IMR-90 (cell line): ENCODE measurements at regions not wholly inside any gene's neighbourhood (a gene's known extent, or its start where the extent isn't known, plus 50 kb on each side); places are given as distances from the start of the nearest gene placed in this dataset.

Experiments
- ATAC-seq: fragments of 200-7000 bp; cut with Tn5 transposase; 2 replicates; pipeline ENCODE4 v1.9.1; 2020; ENCODE audit warnings: low read depth, mild to moderate bottlenecking, moderate library complexity
- BruUV-seq: library from RNA; stranded (reverse); fragments of 400-500 nt; replicated peaks from 2 replicates; lab custom pipeline; 2021; lab: Mats Ljungman, UMichigan
- CTCF ChIA-PET: fragments of 300-600 bp; formaldehyde crosslinking; extraction: SDS; loops from one replicate; lab custom pipeline; 2021; ENCODE audit warnings: antibody characterized with exemption; lab: Yijun Ruan, JAX
- POLR2A ChIA-PET: fragments of 300-600 bp; sonication (Branson Sonifier 250); formaldehyde crosslinking; loops from one replicate; lab custom pipeline; 2022; ENCODE audit warnings: antibody characterized with exemption; ENCODE audit not compliant: unreplicated experiment; lab: Charles Lee
- DNase-seq: peaks from one replicate; pipeline ENCODE4 v3.0.0; 2013
- H2AFZ ChIP-seq: replicated peaks from 2 replicates; pipeline ENCODE3; 2013; ENCODE audit warnings: low read length, mild to moderate bottlenecking; ENCODE audit not compliant: poor library complexity
- H2AK5ac ChIP-seq: 2 replicates; pipeline ENCODE4 v1.6.1; 2013; ENCODE audit warnings: low read depth, low read length, inconsistent platforms
- H2AK9ac ChIP-seq: replicated peaks from 2 replicates; pipeline ENCODE3; 2013; ENCODE audit warnings: mild to moderate bottlenecking, low read depth, low read length, moderate library complexity; ENCODE audit not compliant: poor library complexity
- H2BK120ac ChIP-seq: 2 replicates; pipeline ENCODE4 v1.6.1; 2013; ENCODE audit warnings: low read depth, low read length, inconsistent platforms
- H2BK15ac ChIP-seq: 3 replicates; pipeline ENCODE4 v1.6.1; 2013; ENCODE audit warnings: low read depth, low read length, inconsistent platforms
- H2BK20ac ChIP-seq: 2 replicates; pipeline ENCODE4 v1.6.1; 2013; ENCODE audit warnings: low read depth, mild to moderate bottlenecking, inconsistent platforms, low read length, moderate library complexity
- H2BK5ac ChIP-seq: 2 replicates; pipeline ENCODE4 v1.6.1; 2013; ENCODE audit warnings: mild to moderate bottlenecking, low read depth, low read length, inconsistent platforms; ENCODE audit not compliant: poor library complexity, severe bottlenecking
- H3K14ac ChIP-seq: replicated peaks from 2 replicates; pipeline ENCODE4 v1.6.1; 2013; ENCODE audit warnings: low read depth, low read length, inconsistent platforms
- H3K18ac ChIP-seq: 2 replicates; pipeline ENCODE4 v1.6.1; 2013; ENCODE audit warnings: low read depth, low read length, control low read depth
- H3K23ac ChIP-seq: 2 replicates; pipeline ENCODE4 v1.6.1; 2013; ENCODE audit warnings: low read depth, low read length, inconsistent platforms
- H3K27ac ChIP-seq: 2 replicates; pipeline ENCODE4 v1.5.1; 2013; ENCODE audit warnings: mild to moderate bottlenecking, control low read depth, low read length; ENCODE audit not compliant: insufficient read depth
- H3K27me3 ChIP-seq: 2 replicates; pipeline ENCODE4 v1.6.1; 2013; ENCODE audit warnings: low read length; ENCODE audit not compliant: control insufficient read depth, insufficient read depth
- H3K36me3 ChIP-seq: 2 replicates; pipeline ENCODE4 v1.6.1; 2013; ENCODE audit warnings: low read length, mixed read lengths; ENCODE audit not compliant: control insufficient read depth, insufficient read depth
- H3K4ac ChIP-seq: 2 replicates; pipeline ENCODE4 v1.6.1; 2013; ENCODE audit warnings: low read depth, low read length, inconsistent platforms
- H3K4me1 ChIP-seq: 2 replicates; pipeline ENCODE4 v1.6.1; 2013; ENCODE audit warnings: low read length, mixed read lengths; ENCODE audit not compliant: control insufficient read depth, insufficient read depth
- H3K4me2 ChIP-seq: 2 replicates; pipeline ENCODE4 v1.6.1; 2013; ENCODE audit warnings: low read depth, mild to moderate bottlenecking, control low read depth, low read length, moderate library complexity
- H3K4me3 ChIP-seq: 2 replicates; pipeline ENCODE4 v1.5.1; 2013; ENCODE audit warnings: low read depth, mild to moderate bottlenecking, control low read depth, low read length, moderate library complexity; ENCODE audit not compliant: insufficient read depth
- H3K56ac ChIP-seq: 2 replicates; pipeline ENCODE4 v1.6.1; 2013; ENCODE audit warnings: low read length, inconsistent platforms; ENCODE audit not compliant: insufficient read depth; ENCODE audit errors: extremely low read depth
- H3K79me1 ChIP-seq, 2 experiments: 2 replicates each; pipeline ENCODE4 v1.6.1; 2013; ENCODE audit warnings: low read length in 2 of 2, inconsistent platforms in 1 of 2, low read depth in 1 of 2
- H3K9ac ChIP-seq: 2 replicates; pipeline ENCODE4 v1.6.1; 2013; ENCODE audit warnings: low read depth, low read length, control low read depth
- H3K9me1 ChIP-seq: 2 replicates; pipeline ENCODE4 v1.6.1; 2013; ENCODE audit warnings: low read length, inconsistent platforms; ENCODE audit not compliant: insufficient read depth
- H3K9me3 ChIP-seq: 2 replicates; pipeline ENCODE4 v1.6.1; 2013; ENCODE audit warnings: low read length; ENCODE audit not compliant: control insufficient read depth, insufficient read depth
- H4K20me1 ChIP-seq: 2 replicates; pipeline ENCODE4 v1.6.1; 2013; ENCODE audit warnings: low read length, inconsistent platforms; ENCODE audit not compliant: insufficient read depth
- H4K5ac ChIP-seq: 2 replicates; pipeline ENCODE4 v1.6.1; 2013; ENCODE audit warnings: mild to moderate bottlenecking, low read depth, low read length, control low read depth
- H4K8ac ChIP-seq, 2 experiments: 2 replicates each; pipeline ENCODE4 v1.6.1; 2013; ENCODE audit warnings: low read depth in 2 of 2, low read length in 2 of 2, control low read depth in 1 of 2, inconsistent platforms in 1 of 2
- H4K91ac ChIP-seq: 2 replicates; pipeline ENCODE4 v1.6.1; 2013; ENCODE audit warnings: low read depth, low read length, inconsistent platforms; ENCODE audit not compliant: insufficient read depth
- CEBPB ChIP-seq: IDR thresholded peaks from 2 replicates; pipeline ENCODE4 v1.6.1; 2012; ENCODE audit warnings: low read depth, low read length, improper control_type of control experiment
- RAD21 ChIP-seq: IDR thresholded peaks from 2 replicates; pipeline ENCODE4 v1.6.1; 2012; ENCODE audit warnings: low read length, improper control_type of control experiment
- USF2 ChIP-seq: fragments of 150-350 bp; IDR thresholded peaks from 2 replicates; pipeline ENCODE4 v1.6.1; 2017; ENCODE audit warnings: mild to moderate bottlenecking, antibody characterized with exemption, low read length, low read depth
- WGBS, 2 experiments: methylation state at CpG; one replicate each; pipeline versions ENCODE4 v1.1.5 to v1.1.7; 2013; ENCODE audit warnings: missing lambda C conversion rate in 2 of 2; ENCODE audit not compliant: insufficient read length in 1 of 2; ENCODE audit errors: extremely low coverage in 2 of 2; 5-methylcytosine and 5-hydroxymethylcytosine counted together
- dilution Hi-C: fragments of 300-500 bp; cut with HindIII; formaldehyde crosslinking; loops from one replicate; pipeline ENCODE4 v1.14.3; 2018; ENCODE audit warnings: low sequenced_read_pairs; ENCODE audit not compliant: unreplicated experiment
- in situ Hi-C: fragments of 300-500 bp; cut with MboI; formaldehyde crosslinking; loops from 3 replicates; pipeline ENCODE4 v1.14.3; 2019; ENCODE audit warnings: low sequenced_read_pairs, inconsistent platforms, mixed read lengths
- intact Hi-C: fragments of 100-400 bp; cut with micrococcal nuclease; formaldehyde crosslinking; loops from 2 replicates; pipeline ENCODE4 v1.10.0; 2022

- H3K9ac ChIP-seq, result no peak overlapping the region
- no peak overlapping the region for H2AK5ac ChIP-seq
- H3K27ac ChIP-seq, result no peak overlapping the region
- no CpG with 5 or more reads among the region's 1 CpG for WGBS, 2 experiments
- no peak overlapping the region for H2BK20ac ChIP-seq
- peak overlapping the region; percentile 30; the same call in 1 of the 2 replicates for H2BK120ac ChIP-seq
- ATAC-seq (peak; percentile 76), DNase-seq (peak; percentile 78)
- H3K56ac ChIP-seq, result no peak overlapping the region
- in situ Hi-C loops, result no loop called here
- no peak overlapping the region for H3K4me2 ChIP-seq
- H4K91ac ChIP-seq, result no peak overlapping the region
- no peak overlapping the region for H2AFZ ChIP-seq
- no peaks in the 10 kb centered on the region for H3K27me3 ChIP-seq
- H3K18ac ChIP-seq, result peak overlapping the region; percentile 2; the same call in 1 of the 2 replicates
- peaks cover 4% of the 10 kb centered on the region; the same call in 1 of the 2 replicates for H3K9me1 ChIP-seq
- ChIA-PET POLR2A (interaction anchor here (0.6 kb wide), 1 partner anchor 9 kb away, joined by 4 read pairs; no protein-coding TSS in a partner anchor), CTCF (interaction anchor here (0.8 kb wide), 1 partner anchor 9 kb away, joined by 3 read pairs; no protein-coding TSS in a partner anchor)
- H2BK15ac ChIP-seq, result 0 out of 3 replicates have a peak overlapping the region, but pooled peaks have one; percentile 15
- 0 out of 2 replicates have a peak overlapping the region, but pooled peaks have one; percentile 29 for H3K4ac ChIP-seq
- peaks cover 5% of the 10 kb centered on the region for H3K4me1 ChIP-seq
- H3K79me1 ChIP-seq, result no peaks in the 10 kb centered on the region
- intact Hi-C loops, result no loop called here
- H4K5ac ChIP-seq, result no peak overlapping the region
- no peak overlapping the region for H3K4me3 ChIP-seq
- no peaks in the 10 kb centered on the region for H3K36me3 ChIP-seq
- TF ChIP-seq RAD21 (no peak), USF2 (no peak), CEBPB (peak; percentile 29; the same call in 1 of the 2 replicates)
- no TSS peak for BruUV-seq
- H3K23ac ChIP-seq, result no peak overlapping the region
- dilution Hi-C loops, result no loop called here
- H2BK5ac ChIP-seq, result peak overlapping the region; percentile 71
- H4K8ac ChIP-seq, result no peak overlapping the region
- H3K9me3 ChIP-seq, result peaks cover 2% of the 10 kb centered on the region; the same call in 1 of the 2 replicates
- no peaks in the 10 kb centered on the region for H4K20me1 ChIP-seq
- no peak overlapping the region for H3K14ac ChIP-seq
- no peak overlapping the region for H2AK9ac ChIP-seq
Measured at GRCh38 chr11:103798026-103798425, 238.4 kb upstream of the DDI1 start.
